Activated CD8-positive, alpha-beta T cell treated with anti-CD3 and anti-CD28 coated beads, Interleukin-2, amount 10 ng/mL, durations not matched to agents 7 days and 5 days (primary cell): ENCODE measurements at regions not wholly inside any gene's neighbourhood (a gene's known extent, or its start where the extent isn't known, plus 50 kb on each side); places are given as distances from the start of the nearest gene placed in this dataset.

Source experiments
- ATAC-seq: fragments of 150-1000 bp; cut with Tn5 transposase; one replicate; pipeline ENCODE4 v1.10.0; 2021; ENCODE audit warnings: moderate library complexity
- CTCF ChIA-PET: fragments of 350-600 bp; sonication (Branson Sonifier 250); formaldehyde crosslinking; loops from one replicate; lab custom pipeline; 2021; ENCODE audit warnings: antibody characterized with exemption; lab: Charles Lee
- POLR2A ChIA-PET: fragments of 350-600 bp; sonication (Branson Sonifier 250); formaldehyde crosslinking; loops from one replicate; lab custom pipeline; 2021; ENCODE audit warnings: antibody characterized with exemption; lab: Charles Lee
- DNase-seq: peaks from one replicate; pipeline ENCODE4 v3.0.0-alpha.2; 2020
- H3K27ac Mint-ChIP-seq: one replicate; pipeline ENCODE4 v1.8.0; 2021; ENCODE audit warnings: mild to moderate bottlenecking, mixed read lengths
- H3K27me3 Mint-ChIP-seq: one replicate; pipeline ENCODE4 v1.8.0; 2021; ENCODE audit warnings: low read depth, mixed read lengths
- H3K36me3 Mint-ChIP-seq: one replicate; pipeline ENCODE4 v1.8.0; 2021; ENCODE audit warnings: low read depth, mixed read lengths
- H3K4me1 Mint-ChIP-seq: one replicate; pipeline ENCODE4 v1.8.0; 2021; ENCODE audit warnings: low read depth, mixed read lengths
- H3K4me3 Mint-ChIP-seq: one replicate; pipeline ENCODE4 v1.8.0; 2021; ENCODE audit warnings: mild to moderate bottlenecking, mixed read lengths
- H3K9me3 Mint-ChIP-seq: one replicate; pipeline ENCODE4 v1.8.0; 2022; ENCODE audit warnings: mixed read lengths; ENCODE audit not compliant: insufficient read depth

DNA sequence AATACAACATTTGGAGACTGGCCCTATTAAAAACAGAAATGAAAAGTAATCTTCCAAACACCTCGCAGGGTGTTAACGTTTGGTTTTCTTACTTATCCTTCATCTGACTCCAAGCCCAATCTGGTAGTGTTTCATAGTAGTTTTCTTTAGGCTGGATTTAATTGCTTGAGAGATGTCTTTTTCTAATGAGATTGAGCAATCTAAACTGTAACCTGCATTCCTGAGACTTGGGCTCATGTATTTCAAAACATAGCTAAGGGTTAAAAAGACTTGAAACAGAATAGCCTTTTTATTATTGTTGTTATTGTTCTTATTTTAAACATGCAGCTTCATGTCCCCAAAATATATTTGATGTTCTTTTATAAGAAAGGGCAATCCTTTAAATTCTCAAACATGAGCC is 278.9 kb downstream of the TGFB2 start:
- CTCF ChIA-PET, result no interaction called here
- no peaks in the 10 kb centered on the region for H3K36me3 Mint-ChIP-seq
- POLR2A ChIA-PET, result no interaction called here
- H3K9me3 Mint-ChIP-seq, result no peaks in the 10 kb centered on the region
- no peaks in the 10 kb centered on the region for H3K4me1 Mint-ChIP-seq
- H3K27me3 Mint-ChIP-seq, result no peaks in the 10 kb centered on the region
- H3K4me3 Mint-ChIP-seq, result no peak overlapping the region
- H3K27ac Mint-ChIP-seq, result no peak overlapping the region
- ATAC-seq, result no peak
- no peak for DNase-seq

- no peaks in the 10 kb centered on the region for H3K4me1 Mint-ChIP-seq
- DNase-seq (no peak), ATAC-seq (no peak)
- CTCF ChIA-PET, result no interaction called here
- no peaks in the 10 kb centered on the region for H3K36me3 Mint-ChIP-seq
- H3K9me3 Mint-ChIP-seq, result no peaks in the 10 kb centered on the region
- H3K27ac Mint-ChIP-seq, result no peak overlapping the region
- H3K4me3 Mint-ChIP-seq, result no peak overlapping the region
- H3K27me3 Mint-ChIP-seq, result no peaks in the 10 kb centered on the region
- POLR2A ChIA-PET, result interaction anchor here (0.6 kb wide), 1 partner anchor 1860 kb away, joined by 3 read pairs; no protein-coding TSS in a partner anchor
Measured at GRCh38 chr1:218625393-218625792, 280.3 kb downstream of the TGFB2 start.

DNA sequence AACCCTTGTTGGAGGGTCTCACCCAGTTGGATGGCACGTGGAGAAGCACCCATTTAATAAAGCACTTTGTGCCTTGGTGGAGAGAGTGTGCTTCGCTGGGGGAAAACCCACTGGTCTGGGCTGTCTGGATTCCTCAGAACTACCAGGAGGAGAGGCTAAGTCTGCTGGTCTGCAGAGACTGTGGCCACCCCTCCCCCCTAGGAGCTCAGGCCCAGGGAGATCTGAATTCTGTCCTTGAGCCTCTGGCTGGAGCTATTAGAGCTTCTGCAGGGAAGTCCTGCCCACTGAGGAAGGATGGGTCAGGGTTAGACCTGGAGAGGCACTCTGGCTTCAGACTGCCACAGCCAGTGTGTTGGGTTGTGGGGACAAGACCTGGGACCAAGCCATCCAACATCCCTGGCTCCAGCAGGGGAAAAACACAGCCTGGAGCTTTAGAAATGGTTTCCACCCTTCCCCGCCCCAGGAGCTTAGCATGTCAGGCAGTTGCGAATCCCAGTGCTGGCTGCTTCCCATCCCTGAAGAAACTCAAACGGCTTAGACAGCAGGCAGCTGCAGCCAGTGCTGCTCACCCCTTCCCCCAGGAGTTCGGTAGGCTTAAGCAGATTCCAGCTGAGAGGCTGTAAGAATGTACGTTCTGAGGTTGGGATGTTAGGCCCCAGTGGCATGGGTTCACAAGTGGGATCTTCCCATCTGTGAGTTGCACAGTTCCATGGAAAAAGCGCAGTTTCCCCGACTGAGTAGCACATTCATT is 288.3 kb downstream of the TGFB2 start:
- H3K9me3 Mint-ChIP-seq, result no peaks in the 10 kb centered on the region
- DNase-seq (no peak), ATAC-seq (no peak)
- no peaks in the 10 kb centered on the region for H3K4me1 Mint-ChIP-seq
- ChIA-PET CTCF (no interaction called here), POLR2A (no interaction called here)
- no peaks in the 10 kb centered on the region for H3K27me3 Mint-ChIP-seq
- H3K4me3 Mint-ChIP-seq, result no peak overlapping the region
- no peak overlapping the region for H3K27ac Mint-ChIP-seq
- H3K36me3 Mint-ChIP-seq, result no peaks in the 10 kb centered on the region

DNA sequence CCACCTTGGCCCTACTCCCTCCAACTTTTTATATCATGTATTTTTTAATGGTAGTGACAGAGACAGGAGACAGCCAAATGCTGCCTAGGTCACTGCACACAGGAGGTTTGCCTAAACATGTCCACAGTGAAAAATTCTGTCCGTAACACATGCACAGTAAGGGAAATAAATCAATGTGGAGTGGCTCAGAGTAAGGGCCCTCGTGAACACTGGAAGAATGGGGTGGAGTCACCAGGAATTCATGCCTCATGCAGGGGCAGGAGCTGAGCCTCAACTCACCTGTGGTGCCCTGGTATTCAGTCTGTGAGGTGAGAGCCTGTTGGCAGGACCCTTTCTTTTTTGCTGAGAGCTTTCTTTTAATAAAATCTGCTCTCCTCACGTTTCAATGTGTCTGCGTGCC is 289.1 kb downstream of the TGFB2 start:
- Mint-ChIP-seq H3K9me3 (no peaks in the 10 kb centered on the region), H3K4me3 (no peak overlapping the region), H3K36me3 (no peaks in the 10 kb centered on the region), H3K27ac (no peak overlapping the region), H3K27me3 (no peaks in the 10 kb centered on the region), H3K4me1 (no peaks in the 10 kb centered on the region)
- ChIA-PET POLR2A (no interaction called here), CTCF (no interaction called here)
- DNase-seq (no peak), ATAC-seq (no peak)

DNA sequence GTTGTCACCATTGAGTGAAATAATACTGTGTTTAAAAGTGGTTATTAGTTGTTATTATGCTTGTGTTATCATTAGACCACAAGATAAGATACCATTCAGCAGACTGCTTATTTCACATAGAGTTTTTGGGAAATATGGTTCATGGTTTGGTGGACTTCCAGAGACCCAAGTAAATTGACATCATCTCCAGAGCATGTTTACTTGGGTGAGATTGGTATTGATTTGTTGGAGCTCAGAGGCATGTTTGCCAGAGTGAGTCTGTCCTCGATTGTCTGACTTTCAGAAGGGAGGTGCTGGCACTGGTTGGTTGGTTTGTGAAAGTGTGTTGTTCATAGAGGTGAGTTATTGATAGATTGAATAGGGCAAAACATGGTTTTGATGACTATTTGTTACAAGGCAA is 291.4 kb downstream of the TGFB2 start:
- no peaks in the 10 kb centered on the region for H3K36me3 Mint-ChIP-seq
- no peaks in the 10 kb centered on the region for H3K27me3 Mint-ChIP-seq
- ChIA-PET CTCF (no interaction called here), POLR2A (no interaction called here)
- no peak overlapping the region for H3K4me3 Mint-ChIP-seq
- no peaks in the 10 kb centered on the region for H3K4me1 Mint-ChIP-seq
- no peak overlapping the region for H3K27ac Mint-ChIP-seq
- no peak for DNase-seq
- no peaks in the 10 kb centered on the region for H3K9me3 Mint-ChIP-seq
- no peak for ATAC-seq

GRCh38 chr1:218640173-218640572 is 295.0 kb downstream of the TGFB2 start:
- ChIA-PET CTCF (no interaction called here), POLR2A (no interaction called here)
- no peak overlapping the region for H3K4me3 Mint-ChIP-seq
- no peaks in the 10 kb centered on the region for H3K27me3 Mint-ChIP-seq
- no peaks in the 10 kb centered on the region for H3K36me3 Mint-ChIP-seq
- H3K4me1 Mint-ChIP-seq, result no peaks in the 10 kb centered on the region
- DNase-seq, result no peak
- H3K27ac Mint-ChIP-seq, result no peak overlapping the region
- H3K9me3 Mint-ChIP-seq, result no peaks in the 10 kb centered on the region
- no peak for ATAC-seq

DNA sequence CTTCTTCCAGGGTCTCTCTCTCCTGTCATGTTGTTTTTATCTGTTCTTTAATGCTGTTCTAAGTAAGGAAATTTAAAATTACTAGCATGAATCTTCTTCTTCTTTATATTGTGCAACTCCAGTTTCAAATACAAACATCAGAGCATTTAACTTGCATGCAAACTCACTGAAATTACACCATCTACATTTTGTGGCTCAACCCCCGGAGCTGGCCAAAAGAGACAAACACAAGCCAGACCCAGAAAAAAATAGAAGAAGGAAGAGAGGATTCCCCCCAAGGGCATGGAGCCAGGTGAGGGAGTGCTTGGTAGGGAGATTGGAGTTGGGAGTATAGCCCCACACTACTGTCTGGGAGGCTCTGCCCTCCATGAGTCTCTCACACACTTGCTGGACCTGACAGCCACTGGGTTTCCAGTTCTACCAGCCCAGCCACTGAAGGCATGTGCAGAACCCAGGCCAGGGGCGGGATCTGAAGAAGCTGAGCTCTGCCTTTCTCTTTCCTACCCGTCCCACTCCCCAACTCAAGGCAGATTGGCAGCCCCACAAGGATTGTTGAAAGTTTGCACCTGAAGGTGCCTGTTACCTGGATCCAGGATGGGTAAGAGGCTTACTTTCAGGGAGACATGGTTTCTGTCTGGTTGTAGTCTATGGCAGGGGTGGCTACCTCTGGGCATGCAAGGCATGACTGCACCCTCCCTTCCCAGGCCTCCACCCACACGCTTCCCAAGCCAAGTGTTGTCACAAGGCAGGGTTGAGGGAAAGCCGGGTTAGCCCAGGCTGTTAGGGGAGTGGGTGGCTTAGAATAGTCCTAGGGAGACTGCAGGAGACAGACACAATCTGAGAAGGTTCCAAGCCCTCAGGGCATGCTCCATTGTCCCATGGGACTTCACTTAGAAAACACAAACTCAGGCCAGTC is 297.2 kb downstream of the TGFB2 start:
- ChIA-PET CTCF (interaction anchor here (0.6 kb wide), 1 partner anchor 1261 kb away, joined by 3 read pairs; no protein-coding TSS in a partner anchor), POLR2A (no interaction called here)
- H3K27me3 Mint-ChIP-seq, result no peaks in the 10 kb centered on the region
- no peaks in the 10 kb centered on the region for H3K9me3 Mint-ChIP-seq
- H3K4me3 Mint-ChIP-seq, result no peak overlapping the region
- no peaks in the 10 kb centered on the region for H3K36me3 Mint-ChIP-seq
- DNase-seq (no peak), ATAC-seq (no peak)
- no peak overlapping the region for H3K27ac Mint-ChIP-seq
- H3K4me1 Mint-ChIP-seq, result no peaks in the 10 kb centered on the region

DNA sequence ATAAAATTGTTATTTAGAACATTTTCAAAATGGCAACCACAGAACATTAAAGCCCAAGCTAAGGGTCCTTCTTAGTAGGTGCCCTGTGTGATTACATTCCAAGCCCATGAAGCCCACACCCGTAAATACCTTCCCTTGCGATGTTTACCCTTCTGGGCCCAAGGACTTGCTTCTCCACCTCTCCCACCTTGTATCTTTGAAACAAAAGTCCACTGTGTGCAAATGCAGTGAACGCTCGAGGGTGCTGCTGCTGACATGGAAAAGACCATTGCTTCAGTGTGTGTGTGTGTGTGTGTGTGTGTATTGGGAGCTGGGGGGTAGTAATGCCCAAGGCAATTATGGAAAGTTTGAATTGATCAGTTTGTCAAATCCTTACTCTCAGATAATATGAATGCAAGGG is 298.1 kb downstream of the TGFB2 start:
- no peak for DNase-seq

DNA sequence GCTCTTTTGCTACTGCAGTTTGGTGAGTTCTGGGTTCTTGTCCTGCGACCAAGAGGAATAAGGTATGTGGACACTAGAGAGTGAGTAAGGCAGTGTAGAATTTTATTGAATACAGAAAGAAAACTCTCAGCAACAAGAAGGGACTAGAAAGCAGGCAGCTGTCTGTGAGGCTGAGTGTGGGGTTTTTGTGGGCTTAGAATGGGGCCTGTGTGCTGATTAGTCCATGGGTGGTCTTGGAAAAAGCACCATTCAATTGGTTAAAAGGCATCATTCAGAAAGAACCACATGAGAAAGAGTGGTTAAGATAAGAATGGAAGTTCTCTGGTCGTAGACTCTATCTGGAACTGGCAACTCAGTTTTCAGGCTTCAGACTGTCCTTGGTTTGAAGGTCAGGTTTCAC is 298.8 kb downstream of the TGFB2 start:
- Mint-ChIP-seq H3K27ac (no peak overlapping the region), H3K36me3 (no peaks in the 10 kb centered on the region), H3K4me1 (no peaks in the 10 kb centered on the region), H3K9me3 (no peaks in the 10 kb centered on the region), H3K4me3 (no peak overlapping the region), H3K27me3 (no peaks in the 10 kb centered on the region)
- DNase-seq, result no peak
- POLR2A ChIA-PET, result no interaction called here
- no peak for ATAC-seq
- CTCF ChIA-PET, result no interaction called here

More for the DNA sequence above, 298.1 kb downstream of the TGFB2 start:
- Mint-ChIP-seq H3K27me3 (no peaks in the 10 kb centered on the region), H3K9me3 (no peaks in the 10 kb centered on the region), H3K27ac (no peak overlapping the region), H3K4me1 (no peaks in the 10 kb centered on the region), H3K4me3 (no peak overlapping the region), H3K36me3 (no peaks in the 10 kb centered on the region)
- ChIA-PET POLR2A (no interaction called here), CTCF (interaction anchor here (0.6 kb wide), 1 partner anchor 1262 kb away, joined by 3 read pairs; no protein-coding TSS in a partner anchor)
- no peak for ATAC-seq

GRCh38 chr1:218646288-218646687 is 301.2 kb downstream of the TGFB2 start:
- H3K27ac Mint-ChIP-seq, result no peak overlapping the region
- no peaks in the 10 kb centered on the region for H3K4me1 Mint-ChIP-seq
- no peaks in the 10 kb centered on the region for H3K36me3 Mint-ChIP-seq
- H3K27me3 Mint-ChIP-seq, result no peaks in the 10 kb centered on the region
- no peak for DNase-seq
- POLR2A ChIA-PET, result no interaction called here
- H3K9me3 Mint-ChIP-seq, result no peaks in the 10 kb centered on the region
- ATAC-seq, result no peak
- CTCF ChIA-PET, result no interaction called here
- H3K4me3 Mint-ChIP-seq, result no peak overlapping the region

DNA sequence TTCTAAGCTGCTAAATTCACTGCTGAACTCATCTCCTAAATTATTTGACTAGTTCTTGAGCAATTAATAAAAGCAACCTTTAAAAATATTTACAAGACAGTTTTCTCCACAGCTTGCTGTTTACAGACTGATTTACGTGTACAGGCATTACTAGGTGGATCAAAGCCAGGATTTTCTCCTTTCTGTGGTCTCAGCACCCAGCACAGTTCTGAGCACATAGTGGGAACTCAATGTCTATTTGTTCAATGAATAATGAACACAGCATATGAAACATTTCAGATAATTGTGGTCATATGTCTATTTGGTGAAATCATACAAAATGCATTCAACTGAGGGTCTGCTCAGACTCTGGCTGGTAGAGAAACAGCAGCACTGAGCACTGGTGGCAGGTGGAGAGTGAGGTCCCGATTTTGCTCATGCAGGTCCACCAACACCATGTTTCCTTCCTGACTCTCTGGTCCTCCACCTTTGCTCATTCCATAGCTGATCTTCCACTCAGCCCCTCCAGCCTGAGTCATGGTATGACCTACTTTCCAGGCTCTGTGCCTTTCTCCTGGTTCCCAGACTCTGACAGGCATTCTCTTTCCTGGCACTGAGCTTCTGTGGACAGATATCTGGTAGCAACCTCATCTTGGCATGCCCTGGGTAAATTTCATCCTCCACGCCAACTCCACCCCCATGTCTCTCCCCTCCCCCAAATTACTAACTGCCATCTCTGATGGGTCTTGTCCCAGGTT is 311.3 kb downstream of the TGFB2 start:
- ATAC-seq (no peak), DNase-seq (no peak)
- no peak overlapping the region for H3K4me3 Mint-ChIP-seq
- no peaks in the 10 kb centered on the region for H3K27me3 Mint-ChIP-seq
- H3K9me3 Mint-ChIP-seq, result no peaks in the 10 kb centered on the region
- CTCF ChIA-PET, result no interaction called here
- POLR2A ChIA-PET, result no interaction called here
- no peaks in the 10 kb centered on the region for H3K4me1 Mint-ChIP-seq
- H3K36me3 Mint-ChIP-seq, result no peaks in the 10 kb centered on the region
- no peak overlapping the region for H3K27ac Mint-ChIP-seq

DNA sequence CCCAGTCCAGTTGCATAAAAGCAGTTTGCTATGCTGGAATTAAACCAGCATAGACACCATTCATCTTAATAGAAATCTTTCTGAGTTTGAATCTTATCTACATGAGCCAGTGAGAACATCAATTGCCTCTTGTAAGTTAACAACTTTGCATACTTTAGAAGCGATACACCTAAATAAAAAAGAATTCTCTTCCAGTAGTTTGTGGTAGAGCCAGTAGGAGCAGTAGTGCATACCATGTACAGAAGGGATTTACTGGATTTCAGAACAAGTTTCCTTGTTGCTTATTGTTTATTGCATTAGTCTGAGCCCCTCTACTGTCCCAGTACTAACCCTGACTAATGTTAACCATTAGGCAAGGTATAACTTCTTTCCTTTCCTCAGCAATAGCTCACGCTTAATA is 313.1 kb downstream of the TGFB2 start:
- no peak overlapping the region for H3K4me3 Mint-ChIP-seq
- no peaks in the 10 kb centered on the region for H3K36me3 Mint-ChIP-seq
- H3K4me1 Mint-ChIP-seq, result no peaks in the 10 kb centered on the region
- no peaks in the 10 kb centered on the region for H3K27me3 Mint-ChIP-seq
- POLR2A ChIA-PET, result no interaction called here
- no peak for ATAC-seq
- CTCF ChIA-PET, result no interaction called here
- H3K27ac Mint-ChIP-seq, result no peak overlapping the region
- DNase-seq, result no peak
- H3K9me3 Mint-ChIP-seq, result no peaks in the 10 kb centered on the region
